CD14-positive monocyte (primary cell): ENCODE measurements at regions not wholly inside any gene's neighbourhood (a gene's known extent, or its start where the extent isn't known, plus 50 kb on each side); places are given as distances from the start of the nearest gene placed in this dataset.

Experiments used
- DNase-seq, 3 donors: peaks; one replicate each; pipeline ENCODE4 v3.0.0-alpha.2; 2011 to 2022
- H2AFZ ChIP-seq: 2 replicates; pipeline ENCODE4 v1.6.0; 2012; ENCODE audit warnings: mild to moderate bottlenecking, low read depth, low read length, inconsistent platforms; ENCODE audit not compliant: insufficient read depth, poor library complexity, severe bottlenecking
- H3K27ac ChIP-seq, 2 donors: 1 replicate in 1 of 2; 2 replicates in 1 of 2; pipeline ENCODE4 v1.5.1; 2012 to 2013; ENCODE audit warnings: low read length in 2 of 2, control low read depth in 1 of 2, inconsistent platforms in 1 of 2, low read depth in 1 of 2, mild to moderate bottlenecking in 1 of 2
- H3K27me3 ChIP-seq, 2 donors: one replicate each; pipeline versions ENCODE4 v1.6.0 to v1.6.1; 2011 to 2013; ENCODE audit warnings: low read length in 2 of 2; ENCODE audit not compliant: control insufficient read depth in 2 of 2, insufficient read depth in 2 of 2
- H3K36me3 ChIP-seq, 2 donors: replicated peaks in 1 of 2; 1 replicate in 1 of 2; 2 replicates in 1 of 2; pipeline versions ENCODE4 v1.5.1 to v1.6.1; 2012 to 2013; ENCODE audit warnings: low read length in 2 of 2, control low read depth in 1 of 2, inconsistent platforms in 1 of 2, mild to moderate bottlenecking in 1 of 2; ENCODE audit not compliant: insufficient read depth in 2 of 2, control insufficient read depth in 1 of 2
- H3K4me1 ChIP-seq, 2 donors: 1 replicate in 1 of 2; 2 replicates in 1 of 2; pipeline versions ENCODE4 v1.5.1 to v1.6.1; 2012 to 2013; ENCODE audit warnings: low read length in 2 of 2, control low read depth in 1 of 2, inconsistent platforms in 1 of 2, mild to moderate bottlenecking in 1 of 2, moderate library complexity in 1 of 2; ENCODE audit not compliant: insufficient read depth in 2 of 2, control insufficient read depth in 1 of 2
- H3K4me2 ChIP-seq: replicated peaks from 2 replicates; pipeline ENCODE3; 2012; ENCODE audit warnings: low read length, moderate library complexity, mild to moderate bottlenecking; ENCODE audit not compliant: poor library complexity, severe bottlenecking; ENCODE audit errors: extremely low read depth
- H3K4me3 ChIP-seq, 3 experiments: fragments of 200-600 bp in 1 of 3; sonication (generic) in 1 of 3; replicated peaks in 1 of 3; 1 replicate in 2 of 3; 2 replicates in 1 of 3; pipeline ENCODE4 v1.5.1; 2011 to 2013; ENCODE audit warnings: low read length in 3 of 3, mild to moderate bottlenecking in 3 of 3, control low read depth in 2 of 3, low read depth in 2 of 3, inconsistent platforms in 1 of 3, moderate library complexity in 1 of 3
- H3K79me2 ChIP-seq: 2 replicates; pipeline ENCODE4 v1.6.0; 2012; ENCODE audit warnings: mild to moderate bottlenecking, control low read depth, inconsistent platforms, low read length, moderate library complexity; ENCODE audit not compliant: insufficient read depth
- H3K9ac ChIP-seq: 2 replicates; pipeline ENCODE4 v1.6.0; 2017; ENCODE audit warnings: low read length, mild to moderate bottlenecking; ENCODE audit not compliant: insufficient read depth, poor library complexity, severe bottlenecking
- H3K9me3 ChIP-seq, 2 donors: replicated peaks in 1 of 2; 1 replicate in 1 of 2; 2 replicates in 1 of 2; pipeline versions ENCODE4 v1.5.1 to v1.6.1; 2012 to 2013; ENCODE audit warnings: low read length in 2 of 2, control low read depth in 1 of 2; ENCODE audit not compliant: control insufficient read depth in 1 of 2, insufficient read depth in 1 of 2
- H4K20me1 ChIP-seq: 2 replicates; pipeline ENCODE4 v1.6.0; 2012; ENCODE audit warnings: mild to moderate bottlenecking, low read length, control low read depth, moderate library complexity; ENCODE audit not compliant: insufficient read depth
- H3K27ac Mint-ChIP-seq, 7 donors: one replicate each; pipeline ENCODE4 v1.8.0; 2020; ENCODE audit warnings: mild to moderate bottlenecking in 7 of 7, mixed read lengths in 7 of 7, moderate library complexity in 6 of 7, inconsistent platforms in 2 of 7
- H3K27me3 Mint-ChIP-seq, 3 donors: one replicate each; pipeline ENCODE4 v1.8.0; 2021 to 2022; ENCODE audit warnings: low read depth in 3 of 3, mild to moderate bottlenecking in 3 of 3, mixed read lengths in 3 of 3, moderate library complexity in 3 of 3, inconsistent platforms in 1 of 3
- H3K36me3 Mint-ChIP-seq, 2 donors: one replicate each; pipeline ENCODE4 v1.8.0; 2020; ENCODE audit warnings: mixed read lengths in 2 of 2, inconsistent platforms in 1 of 2, mild to moderate bottlenecking in 1 of 2
- H3K4me1 Mint-ChIP-seq: one replicate; pipeline ENCODE4 v1.8.0; 2020; ENCODE audit warnings: mild to moderate bottlenecking, mixed read lengths
- H3K4me3 Mint-ChIP-seq, 2 donors: one replicate each; pipeline ENCODE4 v1.8.0; 2020; ENCODE audit warnings: mild to moderate bottlenecking in 2 of 2, mixed read lengths in 2 of 2, moderate library complexity in 1 of 2
- H3K9me3 Mint-ChIP-seq, 7 donors: one replicate each; pipeline ENCODE4 v1.8.0; 2020 to 2022; ENCODE audit warnings: mixed read lengths in 7 of 7, mild to moderate bottlenecking in 6 of 7, moderate library complexity in 6 of 7, inconsistent platforms in 2 of 7
- whole genome bisulfite sequencing: methylation state at CpG from one replicate; pipeline ENCODE4 v1.1.5; 2013; ENCODE audit warnings: missing lambda C conversion rate; ENCODE audit not compliant: insufficient coverage; 5-methylcytosine and 5-hydroxymethylcytosine counted together
- intact Hi-C, 2 donors: fragments of 100-400 bp; cut with micrococcal nuclease; formaldehyde crosslinking; loops; one replicate each; pipeline versions ENCODE4 v1.15.0 to v1.15.1; 2023
- TF ChIP-seq, protein P1 (sequence below): fragments of 200-600 bp; IDR thresholded peaks from one replicate; pipeline ENCODE4 v1.8.0; 2022; ENCODE audit warnings: antibody characterized with exemption, mild to moderate bottlenecking

DNA sequence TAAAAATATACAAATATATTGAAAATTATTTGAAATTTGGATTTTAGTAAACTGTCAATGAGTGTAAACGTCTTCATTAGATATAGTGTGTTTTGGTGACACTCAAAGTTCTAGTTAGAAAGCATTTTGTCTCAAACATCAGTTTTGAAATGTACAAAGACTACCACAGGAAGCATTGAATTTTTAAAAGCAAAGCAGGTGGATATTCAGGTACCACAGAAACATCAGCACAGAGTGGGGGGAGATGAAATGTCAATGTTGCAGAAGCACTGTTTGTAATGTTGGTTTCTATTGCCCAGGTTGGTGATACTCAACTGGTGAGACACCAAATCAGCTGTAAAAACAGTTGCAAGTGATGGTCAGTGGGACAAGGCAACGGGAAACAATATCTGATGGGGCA is 136.5 kb upstream of the ITGA4 start:
- no peak overlapping the region for H3K4me3 Mint-ChIP-seq
- peaks cover 0 to 1% (median 0%) of the 10 kb centered on the region in 7 donors for H3K9me3 Mint-ChIP-seq
- Histone ChIP-seq H3K27me3 (no peaks in the 10 kb centered on the region), H3K9ac (no peak overlapping the region), H3K4me2 (no peak overlapping the region), H4K20me1 (no peaks in the 10 kb centered on the region), H2AFZ (no peak overlapping the region), H3K9me3 (no peaks in the 10 kb centered on the region), H3K4me3 (no peak overlapping the region), H3K36me3 (no peaks in the 10 kb centered on the region), H3K4me1 (no peaks in the 10 kb centered on the region), H3K79me2 (no peaks in the 10 kb centered on the region), H3K27ac (no peak overlapping the region)
- DNase-seq, result no peak
- WGBS, result no CpG with 5 or more reads among the region's 2 CpGs
- H3K36me3 Mint-ChIP-seq, result no peaks in the 10 kb centered on the region
- H3K27me3 Mint-ChIP-seq, result no peaks in the 10 kb centered on the region
- H3K4me1 Mint-ChIP-seq, result no peaks in the 10 kb centered on the region
- intact Hi-C loops, result no loop called here
- H3K27ac Mint-ChIP-seq, result no peak overlapping the region
- TF ChIP-seq, protein P1, sequence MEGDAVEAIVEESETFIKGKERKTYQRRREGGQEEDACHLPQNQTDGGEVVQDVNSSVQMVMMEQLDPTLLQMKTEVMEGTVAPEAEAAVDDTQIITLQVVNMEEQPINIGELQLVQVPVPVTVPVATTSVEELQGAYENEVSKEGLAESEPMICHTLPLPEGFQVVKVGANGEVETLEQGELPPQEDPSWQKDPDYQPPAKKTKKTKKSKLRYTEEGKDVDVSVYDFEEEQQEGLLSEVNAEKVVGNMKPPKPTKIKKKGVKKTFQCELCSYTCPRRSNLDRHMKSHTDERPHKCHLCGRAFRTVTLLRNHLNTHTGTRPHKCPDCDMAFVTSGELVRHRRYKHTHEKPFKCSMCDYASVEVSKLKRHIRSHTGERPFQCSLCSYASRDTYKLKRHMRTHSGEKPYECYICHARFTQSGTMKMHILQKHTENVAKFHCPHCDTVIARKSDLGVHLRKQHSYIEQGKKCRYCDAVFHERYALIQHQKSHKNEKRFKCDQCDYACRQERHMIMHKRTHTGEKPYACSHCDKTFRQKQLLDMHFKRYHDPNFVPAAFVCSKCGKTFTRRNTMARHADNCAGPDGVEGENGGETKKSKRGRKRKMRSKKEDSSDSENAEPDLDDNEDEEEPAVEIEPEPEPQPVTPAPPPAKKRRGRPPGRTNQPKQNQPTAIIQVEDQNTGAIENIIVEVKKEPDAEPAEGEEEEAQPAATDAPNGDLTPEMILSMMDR, result no peak

DNA sequence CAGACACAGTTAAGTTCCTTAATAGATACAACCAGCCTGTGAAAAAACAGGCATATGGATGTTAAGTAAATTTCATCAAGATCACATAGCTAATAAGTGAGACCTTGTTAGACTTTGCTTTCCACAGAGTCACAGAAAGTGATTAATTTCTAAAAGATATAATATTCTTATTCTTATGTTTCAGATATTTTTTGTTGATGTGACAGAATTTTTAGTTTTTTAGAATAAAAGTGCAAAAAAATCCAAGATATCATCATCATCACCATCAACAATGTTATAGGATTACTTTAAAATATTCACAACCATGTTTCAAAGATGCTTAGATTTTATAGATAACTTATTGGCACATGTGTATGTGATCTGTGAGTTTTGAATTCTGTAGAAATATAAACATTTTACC is 132.3 kb upstream of the ITGA4 start:
- Mint-ChIP-seq H3K36me3 (no peaks in the 10 kb centered on the region), H3K4me1 (no peaks in the 10 kb centered on the region), H3K4me3 (no peak overlapping the region), H3K9me3 (peaks cover 0 to 7% (median 0%) of the 10 kb centered on the region in 7 donors), H3K27ac (no peak overlapping the region), H3K27me3 (peaks cover 0 to 2% (median 0%) of the 10 kb centered on the region in 3 donors)
- no peak for DNase-seq
- no peak overlapping the region for H3K27ac ChIP-seq
- no peaks in the 10 kb centered on the region for H3K27me3 ChIP-seq
- H2AFZ ChIP-seq, result no peak overlapping the region
- H3K36me3 ChIP-seq, result no peaks in the 10 kb centered on the region
- intact Hi-C loops, result no loop called here
- H4K20me1 ChIP-seq, result no peaks in the 10 kb centered on the region
- H3K4me2 ChIP-seq, result no peak overlapping the region
- no peaks in the 10 kb centered on the region for H3K9me3 ChIP-seq
- no peaks in the 10 kb centered on the region for H3K4me1 ChIP-seq
- no peaks in the 10 kb centered on the region for H3K79me2 ChIP-seq
- H3K9ac ChIP-seq, result no peak overlapping the region
- H3K4me3 ChIP-seq, result no peak overlapping the region
- TF ChIP-seq, protein P1, result no peak
